Glomerular endothelial cell (primary cell): ENCODE measurements at regions not wholly inside any gene's neighbourhood (a gene's known extent, or its start where the extent isn't known, plus 50 kb on each side); places are given as distances from the start of the nearest gene placed in this dataset.

ENCODE experiments used
- DNase-seq: peaks from one replicate; pipeline ENCODE4 v3.0.0-alpha.2; 2011; ENCODE audit warnings: low read depth, low spot score; ENCODE audit errors: extremely low read depth

DNA sequence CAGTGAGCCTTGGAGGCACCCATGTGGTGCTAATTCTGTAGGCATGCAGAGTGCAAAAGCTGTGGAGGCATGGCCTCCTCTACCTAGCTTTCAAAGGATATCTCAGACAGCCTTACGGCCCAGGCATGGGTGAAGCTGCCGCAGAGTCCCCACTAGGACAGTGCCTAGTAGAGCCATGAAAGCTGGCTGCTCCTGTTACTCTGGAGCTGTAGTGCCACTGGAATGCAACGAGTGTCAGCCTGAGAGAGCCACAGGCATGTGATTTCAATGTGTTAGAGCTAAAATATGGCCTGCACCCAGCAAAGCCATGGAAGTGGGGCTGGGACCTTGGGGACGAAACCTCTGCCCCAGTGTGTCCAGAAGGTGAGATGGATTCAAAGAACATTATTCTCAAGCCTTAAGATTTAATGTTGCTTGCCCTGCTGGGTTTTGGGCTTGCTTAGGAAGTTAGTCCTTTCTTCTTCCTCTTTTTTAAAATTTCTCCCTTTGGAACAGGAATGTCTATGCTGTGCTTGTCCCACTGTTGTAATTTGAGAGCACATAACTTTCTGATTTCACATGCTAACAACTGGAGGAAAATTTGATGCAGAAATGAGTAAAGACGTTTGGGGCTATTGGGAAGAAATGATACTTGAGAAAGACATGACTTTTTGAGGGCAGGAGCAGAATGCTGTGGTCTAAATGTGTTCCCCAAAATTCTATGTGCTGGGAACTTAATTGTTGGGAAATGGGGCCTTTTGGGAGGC is 298.4 kb downstream of the PSAT1 start:
- DNase-seq = no peak

DNA sequence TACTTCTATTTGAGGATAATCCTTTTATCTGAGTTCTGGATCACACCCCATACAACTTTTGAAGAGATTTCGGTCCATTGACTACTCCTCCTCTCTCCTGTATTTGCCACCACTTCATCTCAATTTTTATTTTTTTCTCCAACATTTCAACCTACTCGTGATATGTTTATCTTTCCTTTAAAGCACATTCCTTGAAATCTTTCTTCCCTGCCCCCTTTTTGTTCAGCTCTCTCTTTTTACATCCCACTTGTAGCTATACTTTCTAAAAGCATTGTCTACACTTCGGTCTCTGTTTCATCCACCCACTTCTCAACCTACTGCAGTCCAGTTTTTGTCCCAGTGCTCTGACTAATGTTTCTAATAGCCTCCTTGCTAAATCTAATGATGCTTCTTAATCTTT is 299.4 kb downstream of the PSAT1 start:
- DNase-seq = no peak

DNA sequence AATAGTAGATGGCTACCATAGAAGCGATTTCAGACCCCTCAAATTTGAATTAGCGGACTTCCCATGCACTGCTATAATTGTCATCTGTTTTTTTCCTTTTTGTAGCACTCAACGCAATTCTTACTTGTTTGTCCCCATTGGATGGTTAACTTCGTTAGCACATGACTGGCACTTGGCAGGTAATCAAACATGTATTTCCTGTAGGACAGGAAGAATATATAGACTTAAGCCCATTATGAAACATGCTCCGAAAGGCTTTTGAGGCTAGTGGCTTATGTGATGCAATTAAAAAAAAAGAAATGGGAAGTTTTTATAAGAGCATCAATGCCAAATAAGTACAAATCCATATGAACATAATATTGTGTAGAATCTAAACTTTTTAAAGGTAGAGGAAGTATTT is 301.2 kb downstream of the PSAT1 start:
- no peak for DNase-seq

DNA sequence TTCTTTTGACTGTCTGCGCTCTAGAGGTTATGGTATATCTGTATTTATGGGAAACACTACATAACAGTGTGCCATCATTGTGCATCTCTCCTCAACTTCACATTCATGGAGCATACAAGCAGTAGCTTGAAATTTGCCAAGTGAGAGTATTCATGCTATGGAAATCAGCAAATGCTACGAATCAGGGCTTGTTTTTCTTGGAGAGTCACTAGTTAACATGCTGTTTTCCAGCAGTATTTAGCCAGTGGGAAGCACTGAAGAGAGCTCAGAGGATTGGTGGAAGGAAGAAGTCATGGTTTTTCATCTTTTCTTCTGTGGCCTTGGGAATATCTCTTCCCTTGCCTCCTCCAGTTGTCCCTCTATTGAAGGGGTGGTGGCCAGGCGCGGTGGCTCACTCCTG is 303.0 kb downstream of the PSAT1 start:
- no peak for DNase-seq

DNA sequence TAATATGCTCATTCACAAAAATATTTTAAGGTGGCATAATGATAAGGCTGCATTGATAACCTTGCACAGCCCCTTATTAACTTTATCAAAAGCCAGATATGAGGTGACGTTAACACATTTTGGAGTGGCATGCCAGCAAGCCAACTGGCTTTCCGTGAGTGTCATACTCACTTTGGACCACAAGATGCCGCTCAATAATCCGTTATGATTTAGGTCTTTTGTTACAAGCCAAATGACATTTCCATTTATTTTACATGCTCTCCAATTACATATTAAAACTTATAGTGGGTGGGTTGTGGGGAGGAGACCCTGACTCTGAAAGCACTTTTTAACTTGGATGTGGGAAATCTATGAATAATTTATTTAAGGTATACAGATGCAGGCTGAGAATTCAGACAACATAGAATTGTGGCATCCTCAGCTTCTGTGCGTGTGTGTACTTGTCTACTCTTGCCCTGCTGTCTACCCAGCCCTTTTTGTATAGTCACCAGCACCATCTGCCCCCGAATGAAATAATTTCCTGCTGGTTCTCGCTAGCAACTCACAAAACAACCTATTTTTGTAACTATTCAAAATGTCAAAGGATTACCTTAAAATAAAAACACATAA is 305.1 kb downstream of the PSAT1 start:
- DNase-seq = peak; percentile 41

DNA sequence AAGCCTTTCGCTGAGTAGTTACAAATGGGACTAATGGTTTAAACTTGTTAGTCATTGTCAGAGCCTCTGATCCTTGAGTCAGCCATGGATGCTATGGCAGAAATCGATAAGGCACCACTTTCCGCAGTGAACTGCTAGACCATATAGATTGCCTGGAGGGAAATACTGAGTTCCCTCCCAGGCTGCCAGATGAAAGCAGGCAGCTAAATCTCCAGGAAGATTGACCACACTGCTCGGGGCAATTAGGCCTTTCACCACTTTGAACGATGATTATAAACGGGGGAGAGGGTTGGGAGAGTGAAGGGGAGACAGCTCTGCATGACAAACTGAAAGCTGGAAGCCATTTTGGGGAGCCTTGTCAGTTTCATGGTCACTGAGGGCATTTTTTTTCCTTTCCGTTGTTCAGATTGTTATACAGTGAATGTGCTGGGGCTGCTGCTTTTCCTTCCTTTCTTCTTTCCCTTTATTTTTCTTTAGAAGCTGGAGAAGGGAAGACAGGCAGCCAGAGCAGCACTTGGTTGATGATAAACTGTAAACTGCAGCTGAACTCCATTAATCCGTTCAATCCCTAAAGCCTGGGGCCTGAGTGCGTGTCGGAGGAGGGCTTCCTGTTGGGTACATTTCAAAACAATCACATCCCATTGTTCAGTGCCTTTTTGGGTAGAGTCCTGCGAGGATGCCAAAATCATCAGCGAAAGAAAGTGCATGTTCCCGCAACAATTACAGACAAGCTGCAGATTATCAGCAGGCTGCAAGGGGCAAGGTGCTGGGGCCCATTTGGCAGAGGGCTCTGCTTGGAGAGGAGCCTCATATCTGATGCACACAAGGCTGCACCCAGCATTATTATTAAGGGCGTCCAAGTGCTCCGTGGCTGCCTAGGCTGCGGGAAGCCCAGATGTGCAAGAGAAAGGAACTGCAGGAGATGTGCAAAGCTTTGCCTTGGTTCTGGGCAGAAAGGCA is 308.4 kb downstream of the PSAT1 start:
- DNase-seq = no peak

DNA sequence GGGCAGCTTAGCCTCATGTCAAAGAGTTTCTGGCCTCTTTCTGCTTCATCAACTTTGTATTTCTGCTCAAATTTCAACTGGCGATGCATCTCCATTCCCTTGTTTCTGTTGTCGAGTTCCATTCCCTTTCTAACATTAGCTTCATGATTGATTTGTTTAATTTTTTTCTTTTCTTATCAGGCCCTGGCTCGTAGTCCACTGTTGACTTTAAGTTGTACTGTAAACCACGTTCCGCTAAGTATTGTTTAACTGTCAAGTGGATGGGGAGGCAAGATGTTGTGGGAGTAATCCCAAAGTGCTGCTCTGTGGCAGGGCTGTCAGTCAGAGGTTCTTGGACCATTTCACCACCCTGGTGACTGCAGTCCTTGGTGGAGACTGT is 309.1 kb downstream of the PSAT1 start:
- DNase-seq = no peak

DNA sequence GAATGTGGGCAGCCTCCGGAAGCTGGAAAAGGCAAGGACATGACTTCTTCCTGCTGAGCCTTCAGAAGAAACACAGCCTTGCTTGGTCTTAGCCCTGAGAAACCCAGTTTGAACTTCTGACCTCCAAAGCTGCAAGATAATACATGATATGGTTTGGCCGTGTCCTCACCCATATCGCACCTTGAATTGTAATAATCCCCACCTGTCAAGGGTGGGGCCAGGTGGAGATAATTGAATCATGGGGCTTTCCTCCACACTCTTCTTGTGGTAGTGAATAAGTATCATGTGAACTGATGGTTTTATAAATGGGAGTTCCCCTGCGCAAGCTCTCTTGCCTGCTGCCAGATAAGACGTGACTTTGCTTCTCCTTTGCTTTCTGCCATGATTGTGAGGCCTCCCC is 310.9 kb downstream of the PSAT1 start:
- no peak for DNase-seq

DNA sequence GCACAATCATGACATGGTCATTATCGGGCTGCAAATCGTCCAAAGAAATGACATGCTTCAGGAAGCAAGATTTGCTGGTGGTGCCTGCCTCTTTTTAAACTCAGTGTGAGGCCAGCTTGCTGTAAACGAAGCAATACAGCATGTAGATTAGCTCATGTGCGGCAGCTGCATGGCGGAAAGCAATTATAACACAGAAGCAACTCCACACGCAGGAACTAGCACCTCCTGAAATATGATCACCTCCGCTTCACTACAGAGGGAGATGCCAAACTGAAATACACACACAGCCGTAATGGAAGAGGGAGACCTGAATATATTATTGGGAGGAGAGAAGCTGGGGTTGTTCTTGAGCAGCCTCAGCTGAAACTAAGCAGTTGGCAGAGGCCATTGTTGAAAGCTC is 312.5 kb downstream of the PSAT1 start:
- DNase-seq = no peak

DNA sequence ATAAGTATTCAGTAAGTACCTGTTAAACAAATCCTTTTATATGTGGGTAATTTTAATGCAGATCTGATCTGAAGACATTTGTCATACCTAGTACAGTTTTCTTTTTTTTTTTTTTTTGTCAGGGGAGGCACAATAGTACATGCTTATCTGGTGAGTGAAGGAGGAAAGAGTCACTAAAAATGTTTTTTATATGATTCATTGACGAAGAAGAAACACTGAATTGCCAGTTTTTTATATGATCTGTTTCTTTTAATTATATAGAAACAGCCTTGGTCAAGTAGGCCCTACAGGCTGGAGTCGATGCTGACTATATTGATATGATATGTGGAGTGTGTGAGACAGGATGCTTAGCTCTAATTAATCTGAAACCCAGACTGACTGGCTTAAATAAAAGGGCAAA is 315.2 kb downstream of the PSAT1 start:
- no peak for DNase-seq

DNA sequence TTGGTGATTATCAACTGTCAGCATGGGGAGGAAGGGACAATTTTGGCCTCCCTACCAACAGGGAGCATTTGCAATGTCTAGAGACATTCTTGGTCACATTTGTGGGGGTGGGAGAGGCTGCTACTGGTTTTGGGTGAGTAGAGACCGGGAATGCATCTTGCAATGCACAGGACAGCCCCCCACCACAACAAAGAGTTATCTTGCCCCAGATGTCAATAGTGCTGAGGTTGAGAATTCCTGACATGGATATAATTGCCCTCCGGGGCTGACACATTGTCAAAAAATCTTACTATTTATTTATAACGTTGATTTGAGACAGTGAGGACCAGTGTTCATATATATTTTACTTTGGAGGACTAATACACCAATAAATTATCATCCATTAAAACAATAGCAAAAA is 316.1 kb downstream of the PSAT1 start:
- no peak for DNase-seq

DNA sequence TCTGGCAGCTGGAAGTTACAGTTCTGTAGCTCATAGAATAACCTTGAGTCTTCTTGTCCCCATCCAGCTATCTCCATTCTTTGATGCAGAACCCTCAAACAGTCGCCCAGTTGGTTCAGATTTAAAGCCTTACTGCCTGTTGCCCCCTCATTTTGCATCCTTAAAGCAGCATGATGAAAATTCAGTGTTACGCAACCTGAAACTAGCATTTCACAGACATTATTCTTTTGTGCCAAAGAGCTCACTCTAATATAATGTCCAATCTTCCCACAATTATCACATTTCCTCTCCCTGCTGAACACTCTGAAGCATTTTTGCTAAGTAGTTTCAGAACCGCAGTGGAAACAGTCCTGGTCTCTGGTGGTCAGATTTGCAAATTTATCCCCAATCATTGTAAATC is 318.0 kb downstream of the PSAT1 start:
- no peak for DNase-seq

DNA sequence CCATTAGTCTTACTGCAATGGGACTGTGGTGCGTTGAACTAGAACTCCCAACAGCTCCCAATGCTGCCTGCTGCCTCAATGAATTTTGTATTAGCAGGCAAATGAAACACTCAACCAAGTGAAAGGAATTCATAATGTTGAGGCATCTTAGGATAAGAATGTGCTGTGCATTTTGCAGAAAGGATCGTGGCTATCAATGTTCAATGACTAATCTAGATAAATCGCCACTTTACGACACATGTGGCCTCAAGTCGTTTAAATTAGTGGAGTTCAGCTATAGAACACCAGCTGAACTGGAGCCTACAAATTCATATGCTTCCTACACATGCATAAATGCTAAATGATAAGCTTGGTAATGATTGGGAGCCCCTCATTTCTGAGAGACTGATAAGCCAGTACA is 318.4 kb downstream of the PSAT1 start:
- no peak for DNase-seq

DNA sequence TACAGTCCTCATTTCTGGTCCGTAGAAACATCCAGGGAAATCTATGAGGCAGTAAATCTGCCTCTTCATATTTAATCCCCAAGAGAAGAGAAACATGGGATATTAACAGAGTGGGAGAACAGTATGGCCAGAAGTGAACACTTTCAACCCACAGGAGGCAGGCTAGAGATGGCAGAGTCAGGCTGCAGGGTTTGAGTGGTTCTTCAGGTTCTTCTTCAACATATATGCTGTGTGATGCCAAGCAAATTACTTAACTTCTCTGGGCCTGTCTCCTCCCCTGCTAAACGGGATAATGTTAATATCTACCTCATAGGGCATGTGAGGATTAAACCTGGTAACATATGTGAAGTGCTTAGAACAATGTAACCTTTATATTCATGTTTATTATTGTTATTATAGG is 321.8 kb downstream of the PSAT1 start:
- no peak for DNase-seq

DNA sequence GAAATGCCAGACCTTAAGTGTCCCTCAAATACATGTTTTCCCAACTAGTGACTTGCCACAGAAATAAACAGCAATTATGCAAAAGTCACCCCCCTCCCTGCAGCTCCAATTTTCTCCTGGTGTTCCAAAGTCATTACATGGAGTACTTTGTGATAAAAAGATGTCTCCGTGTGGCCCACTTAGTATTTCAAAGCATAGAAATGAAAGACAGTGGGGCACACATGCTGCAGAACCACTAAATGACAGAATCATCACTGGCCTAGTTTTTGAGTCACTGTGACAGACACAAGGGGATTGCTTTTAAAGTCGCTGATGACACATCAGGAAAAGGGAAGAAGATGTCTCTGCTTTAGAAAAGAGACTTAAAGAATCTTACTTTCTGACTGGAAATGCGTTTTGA is 323.4 kb downstream of the PSAT1 start:
- no peak for DNase-seq

DNA sequence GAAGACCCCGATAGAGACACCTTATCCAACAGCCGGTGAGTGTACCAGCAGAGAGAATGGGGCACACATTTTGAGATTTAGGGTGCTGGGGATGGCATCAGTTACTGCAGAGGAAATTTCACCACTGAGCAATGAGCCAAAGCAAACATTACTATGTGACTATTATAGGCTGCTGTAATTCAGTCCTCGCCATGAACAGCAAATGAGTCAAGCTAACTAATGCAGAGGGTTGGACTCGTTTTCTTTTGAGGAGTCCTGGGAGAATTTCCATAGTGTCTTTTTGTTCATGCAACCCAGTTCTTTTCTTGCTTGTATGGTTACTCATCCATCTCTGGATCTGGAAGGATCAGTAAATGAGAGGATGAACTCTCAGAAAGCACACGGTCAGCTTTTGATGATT is 323.8 kb downstream of the PSAT1 start:
- DNase-seq = no peak

DNA sequence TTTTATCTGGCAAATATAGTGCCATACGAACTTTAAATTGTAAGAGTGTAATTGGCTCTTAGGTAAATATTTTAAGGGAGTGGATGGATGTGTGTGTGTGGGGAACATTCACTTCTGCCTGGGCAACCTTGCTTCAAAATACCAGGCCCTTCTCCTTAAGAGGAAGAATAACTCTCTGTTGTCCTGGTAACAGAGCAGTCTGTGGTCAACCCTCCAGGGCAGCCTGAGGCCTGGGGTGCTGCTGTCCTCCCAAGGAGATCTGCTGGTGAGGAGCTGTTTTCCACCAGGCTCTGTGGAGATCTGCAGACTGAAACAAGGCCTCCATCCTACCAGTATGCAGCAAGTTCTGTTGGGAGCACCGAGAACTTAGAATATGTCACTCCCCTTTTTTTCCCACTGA is 325.2 kb downstream of the PSAT1 start:
- no peak for DNase-seq

DNA sequence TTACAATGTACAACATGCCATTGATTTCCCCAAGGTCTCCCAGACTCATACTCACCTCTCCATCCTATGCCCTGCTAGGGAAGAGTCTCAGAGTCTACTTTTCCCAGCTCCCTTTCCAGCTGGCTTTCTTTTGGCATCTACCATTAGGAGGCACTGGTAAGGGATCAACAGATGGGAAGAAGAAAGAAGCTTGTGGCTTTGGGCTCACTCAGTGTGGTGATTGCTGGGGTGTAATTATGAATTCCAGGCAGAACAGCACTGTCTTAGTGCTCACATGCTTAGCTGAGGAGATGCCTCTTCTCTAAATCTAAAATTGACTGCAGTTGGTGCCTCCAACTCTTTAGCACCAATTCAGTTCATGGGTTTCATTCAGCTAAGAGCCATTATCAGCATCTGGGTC is 330.0 kb downstream of the PSAT1 start:
- DNase-seq = no peak

DNA sequence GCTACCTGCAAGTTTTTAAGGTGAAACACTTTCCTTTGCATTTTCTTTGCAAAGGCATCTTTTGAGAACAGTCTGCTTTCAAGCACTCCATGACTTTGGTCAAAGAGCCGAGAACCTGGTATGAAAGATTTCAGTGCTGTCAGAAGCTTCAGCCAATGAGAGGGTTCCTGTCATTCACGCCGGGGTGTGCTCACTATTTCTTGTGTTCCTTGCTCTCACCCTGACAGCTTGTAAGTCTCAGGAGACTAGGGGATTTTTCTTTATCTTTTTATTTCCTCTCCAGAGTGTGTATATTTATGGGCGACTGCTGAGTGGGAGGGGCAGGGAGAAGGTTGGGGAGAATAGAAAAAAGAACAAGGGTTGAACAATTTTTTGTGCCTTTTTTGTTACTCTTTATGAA is 334.0 kb downstream of the PSAT1 start:
- DNase-seq = no peak

DNA sequence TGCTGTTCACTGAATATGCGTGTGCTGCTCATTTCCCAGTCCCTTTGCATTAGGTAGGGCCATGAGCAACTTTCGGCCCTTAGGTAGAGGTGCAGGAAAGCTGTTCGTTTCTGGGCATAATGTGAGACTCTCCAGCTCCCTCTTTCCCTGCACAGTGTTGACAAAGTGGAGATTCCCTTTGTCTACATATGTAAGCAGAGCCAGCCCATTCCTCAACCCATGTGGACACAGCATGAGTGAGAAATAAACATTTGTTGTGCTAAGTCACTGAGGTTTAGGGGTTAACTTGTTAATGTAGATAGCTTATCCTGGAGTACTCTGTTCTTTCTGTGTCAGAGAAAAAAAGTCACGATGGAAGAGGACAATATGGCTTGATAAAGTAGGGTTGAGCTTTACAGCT is 343.8 kb downstream of the PSAT1 start:
- DNase-seq = no peak

DNA sequence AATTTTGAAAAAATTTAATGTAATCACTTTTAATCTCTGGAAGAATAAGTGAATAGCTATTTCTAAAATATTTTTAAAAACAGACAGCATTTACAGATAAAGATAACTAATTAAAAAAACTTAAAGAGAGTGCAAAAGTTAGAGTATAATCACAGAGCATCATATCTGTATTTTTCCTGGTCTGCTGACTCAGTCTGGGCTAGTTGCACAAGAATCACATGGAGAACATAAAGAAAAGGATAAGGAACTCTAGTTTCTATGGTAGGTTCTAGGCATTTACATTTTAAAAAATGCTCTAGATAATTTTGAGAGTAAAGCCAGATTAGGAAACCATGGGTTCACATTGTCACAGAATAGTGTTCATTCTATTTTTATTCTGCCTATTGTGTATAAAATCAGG is 347.4 kb downstream of the PSAT1 start:
- no peak for DNase-seq

DNA sequence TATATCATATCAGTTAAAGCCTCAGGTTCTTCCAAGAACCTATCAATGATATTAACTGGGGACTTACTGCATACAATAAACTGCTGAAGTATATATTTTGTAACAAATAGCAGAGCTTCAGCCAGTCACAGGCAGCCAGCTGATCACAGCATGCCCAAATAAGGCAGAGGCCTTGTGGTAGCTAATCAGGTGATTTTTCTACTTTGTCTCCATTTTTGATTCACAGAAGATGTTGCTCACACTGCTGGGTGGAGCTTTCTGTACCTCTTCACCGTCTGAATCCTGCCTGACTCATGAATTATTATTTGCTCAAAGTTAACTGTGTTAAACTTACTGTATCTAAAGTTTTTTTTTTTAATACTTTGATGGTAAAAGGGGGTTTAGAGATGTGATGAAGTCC is 357.4 kb downstream of the PSAT1 start:
- DNase-seq = no peak
